Neuronal stem cell (in vitro differentiated cells): ENCODE measurements at regions not wholly inside any gene's neighbourhood (a gene's known extent, or its start where the extent isn't known, plus 50 kb on each side); places are given as distances from the start of the nearest gene placed in this dataset.

Source experiments
- DNase-seq: peaks from one replicate; pipeline ENCODE4 v3.0.0-alpha.2; 2013; ENCODE audit warnings: low spot score
- H2AFZ ChIP-seq: one replicate; pipeline ENCODE4 v1.6.1; 2013; ENCODE audit warnings: mild to moderate bottlenecking, low read length, inconsistent platforms
- H2AK5ac ChIP-seq: 2 replicates; pipeline ENCODE4 v1.6.1; 2013; ENCODE audit warnings: low read depth, mild to moderate bottlenecking, inconsistent platforms, low read length, moderate library complexity, mixed read lengths
- H2BK120ac ChIP-seq: 2 replicates; pipeline ENCODE4 v1.6.1; 2013; ENCODE audit warnings: low read depth, mild to moderate bottlenecking, inconsistent platforms, low read length, moderate library complexity, mixed read lengths
- H2BK12ac ChIP-seq: one replicate; pipeline ENCODE4 v1.6.1; 2013; ENCODE audit warnings: low read length, inconsistent platforms
- H2BK15ac ChIP-seq: 2 replicates; pipeline ENCODE4 v1.6.1; 2013; ENCODE audit warnings: mild to moderate bottlenecking, low read length, inconsistent platforms, mixed read lengths
- H2BK5ac ChIP-seq: one replicate; pipeline ENCODE4 v1.6.1; 2013; ENCODE audit warnings: inconsistent platforms, mild to moderate bottlenecking, low read length, moderate library complexity
- H3K14ac ChIP-seq: one replicate; pipeline ENCODE4 v1.6.1; 2013; ENCODE audit warnings: low read length, inconsistent platforms
- H3K18ac ChIP-seq: 2 replicates; pipeline ENCODE4 v1.6.1; 2013; ENCODE audit warnings: low read length, inconsistent platforms
- H3K23ac ChIP-seq: 2 replicates; pipeline ENCODE4 v1.6.1; 2013; ENCODE audit warnings: low read depth, mild to moderate bottlenecking, mixed read lengths, low read length, inconsistent platforms; ENCODE audit not compliant: poor library complexity
- H3K27ac ChIP-seq: replicated peaks from 3 replicates; pipeline ENCODE4 v1.5.1; 2013; ENCODE audit warnings: low read length, inconsistent platforms
- H3K27me3 ChIP-seq, 3 experiments: 2 replicates each; pipeline ENCODE4 v1.6.1; 2013; ENCODE audit warnings: low read length in 3 of 3, mild to moderate bottlenecking in 2 of 3, inconsistent platforms in 1 of 3, low read depth in 1 of 3, mixed read lengths in 1 of 3, moderate library complexity in 1 of 3; ENCODE audit not compliant: control insufficient read depth in 3 of 3, insufficient read depth in 3 of 3
- H3K36me3 ChIP-seq, 2 donors: replicated peaks in 1 of 2; 2 replicates each; pipeline ENCODE4 v1.6.1; 2013; ENCODE audit warnings: low read length in 2 of 2; ENCODE audit not compliant: control insufficient read depth in 2 of 2, insufficient read depth in 2 of 2
- H3K4ac ChIP-seq: 2 replicates; pipeline ENCODE4 v1.6.1; 2013; ENCODE audit warnings: inconsistent platforms, mild to moderate bottlenecking, low read length, moderate library complexity
- H3K4me1 ChIP-seq, 2 donors: 1 replicate in 1 of 2; 2 replicates in 1 of 2; pipeline ENCODE4 v1.6.1; 2013; ENCODE audit warnings: low read length in 2 of 2, low read depth in 1 of 2; ENCODE audit not compliant: control insufficient read depth in 2 of 2, insufficient read depth in 1 of 2
- H3K4me2 ChIP-seq: one replicate; pipeline ENCODE4 v1.6.1; 2013; ENCODE audit warnings: mild to moderate bottlenecking, low read length, inconsistent platforms; ENCODE audit not compliant: insufficient read depth, poor library complexity, severe bottlenecking
- H3K4me3 ChIP-seq, 2 donors: 2 replicates each; pipeline ENCODE4 v1.5.1; 2013; ENCODE audit warnings: low read length in 2 of 2, mild to moderate bottlenecking in 2 of 2, inconsistent platforms in 1 of 2, moderate library complexity in 1 of 2
- H3K79me1 ChIP-seq: one replicate; pipeline ENCODE4 v1.6.1; 2013; ENCODE audit warnings: low read depth, mild to moderate bottlenecking, inconsistent platforms, low read length, moderate library complexity
- H3K9ac ChIP-seq: one replicate; pipeline ENCODE4 v1.6.1; 2013; ENCODE audit warnings: mild to moderate bottlenecking, low read depth, low read length, inconsistent platforms; ENCODE audit not compliant: poor library complexity
- H3K9me3 ChIP-seq, 2 donors: replicated peaks in 1 of 2; 2 replicates each; pipeline versions ENCODE3 to v1.6.1; 2013; ENCODE audit warnings: low read length in 2 of 2, mild to moderate bottlenecking in 2 of 2, inconsistent platforms in 1 of 2, low read depth in 1 of 2, mixed read lengths in 1 of 2, moderate library complexity in 1 of 2; ENCODE audit not compliant: control insufficient read depth in 2 of 2, insufficient read depth in 1 of 2
- H4K8ac ChIP-seq: one replicate; pipeline ENCODE4 v1.6.1; 2013; ENCODE audit warnings: low read depth, mild to moderate bottlenecking, inconsistent platforms, low read length, moderate library complexity
- H4K91ac ChIP-seq: one replicate; pipeline ENCODE4 v1.6.1; 2013; ENCODE audit warnings: low read length, low read depth, mild to moderate bottlenecking, inconsistent platforms; ENCODE audit not compliant: poor library complexity
- whole genome bisulfite sequencing, 2 donors: extraction: QIAGEN DNeasy Blood & Tissue Kit; methylation state at CpG; one replicate each; pipeline ENCODE4 v1.1.7; 2013; ENCODE audit warnings: missing lambda C conversion rate in 2 of 2, mixed read lengths in 1 of 2; ENCODE audit not compliant: insufficient read length in 2 of 2, insufficient replicate concordance in 1 of 2; ENCODE audit errors: extremely low coverage in 2 of 2; 5-methylcytosine and 5-hydroxymethylcytosine counted together

- H3K79me1 ChIP-seq = no peaks in the 10 kb centered on the region
- H3K23ac ChIP-seq = no peak overlapping the region
- H3K18ac ChIP-seq = no peak overlapping the region
- H2BK120ac ChIP-seq = no peak overlapping the region
- H4K8ac ChIP-seq = no peak overlapping the region
- H2BK12ac ChIP-seq = no peak overlapping the region
- no peak overlapping the region for H4K91ac ChIP-seq
- H3K14ac ChIP-seq = no peak overlapping the region
- no peak overlapping the region for H3K4me3 ChIP-seq
- no peaks in the 10 kb centered on the region for H3K9me3 ChIP-seq
- no peak overlapping the region for H3K9ac ChIP-seq
- no peak overlapping the region for H3K4me2 ChIP-seq
- no peak overlapping the region for H3K27ac ChIP-seq
- no peaks in the 10 kb centered on the region for H3K36me3 ChIP-seq
- H2AK5ac ChIP-seq = no peak overlapping the region
- H3K4ac ChIP-seq = no peak overlapping the region
- no peak overlapping the region for H2BK5ac ChIP-seq
- WGBS, 2 donors = no CpG with 5 or more reads among the region's 4 CpGs
- H3K27me3 ChIP-seq = no peaks in the 10 kb centered on the region
- H3K4me1 ChIP-seq = no peaks in the 10 kb centered on the region
- H2AFZ ChIP-seq = no peak overlapping the region
- no peak for DNase-seq
- H2BK15ac ChIP-seq = no peak overlapping the region
These were observed 1643.0 kb downstream of the OTOL1 start for GRCh38 chr3:163139600-163139999.

GRCh38 chr3:163138258-163138657 is 1641.7 kb downstream of the OTOL1 start:
- H2AFZ ChIP-seq = no peak overlapping the region
- no peak overlapping the region for H2BK120ac ChIP-seq
- no peak overlapping the region for H3K18ac ChIP-seq
- H3K4me2 ChIP-seq = no peak overlapping the region
- no peak overlapping the region for H3K4me3 ChIP-seq
- H2AK5ac ChIP-seq = no peak overlapping the region
- H3K9me3 ChIP-seq = no peaks in the 10 kb centered on the region
- no peak overlapping the region for H3K27ac ChIP-seq
- H3K14ac ChIP-seq = no peak overlapping the region
- WGBS, 2 donors = no CpG with 5 or more reads among the region's 2 CpGs
- H3K9ac ChIP-seq = no peak overlapping the region
- no peak overlapping the region for H3K23ac ChIP-seq
- H3K27me3 ChIP-seq = no peaks in the 10 kb centered on the region
- H2BK15ac ChIP-seq = no peak overlapping the region
- no peak overlapping the region for H4K91ac ChIP-seq
- H4K8ac ChIP-seq = no peak overlapping the region
- DNase-seq = no peak
- no peaks in the 10 kb centered on the region for H3K36me3 ChIP-seq
- H3K79me1 ChIP-seq = no peaks in the 10 kb centered on the region
- no peak overlapping the region for H3K4ac ChIP-seq
- H2BK5ac ChIP-seq = no peak overlapping the region
- H2BK12ac ChIP-seq = no peak overlapping the region
- no peaks in the 10 kb centered on the region for H3K4me1 ChIP-seq

- DNase-seq = no peak
- WGBS, 2 donors = no CpG with 5 or more reads among the region's 5 CpGs
- Histone ChIP-seq H3K27ac (no peak overlapping the region), H2AFZ (peak overlapping the region; percentile 13), H3K14ac (peak overlapping the region; percentile 41), H2BK120ac (no peak overlapping the region), H2AK5ac (no peak overlapping the region), H4K8ac (no peak overlapping the region), H3K36me3 (no peaks in the 10 kb centered on the region), H2BK5ac (no peak overlapping the region), H2BK12ac (no peak overlapping the region), H3K4me2 (no peak overlapping the region), H4K91ac (no peak overlapping the region), H3K79me1 (no peaks in the 10 kb centered on the region), H3K27me3 (no peaks in the 10 kb centered on the region), H3K23ac (no peak overlapping the region), H3K9me3 (peaks cover 0 to 7% of the 10 kb centered on the region in 2 donors), H3K4ac (no peak overlapping the region), H3K4me1 (no peaks in the 10 kb centered on the region), H3K4me3 (no peak overlapping the region), H3K9ac (no peak overlapping the region), H3K18ac (peak overlapping the region; percentile 54), H2BK15ac (no peak overlapping the region)
These were observed 1635.5 kb downstream of the OTOL1 start for GRCh38 chr3:163132111-163132510.

GRCh38 chr3:163129287-163129686 is 1632.7 kb downstream of the OTOL1 start:
- Histone ChIP-seq H3K27me3 (no peaks in the 10 kb centered on the region), H4K8ac (no peak overlapping the region), H3K4me1 (no peaks in the 10 kb centered on the region), H3K23ac (no peak overlapping the region), H3K27ac (no peak overlapping the region), H3K36me3 (no peaks in the 10 kb centered on the region), H3K9ac (no peak overlapping the region), H2AFZ (no peak overlapping the region), H2BK120ac (no peak overlapping the region), H3K14ac (no peak overlapping the region), H2BK12ac (no peak overlapping the region), H3K18ac (no peak overlapping the region), H2BK15ac (no peak overlapping the region), H3K4me3 (no peak overlapping the region), H3K9me3 (peaks cover 7 to 23% of the 10 kb centered on the region in 2 donors), H2BK5ac (no peak overlapping the region), H2AK5ac (no peak overlapping the region), H3K79me1 (no peaks in the 10 kb centered on the region), H4K91ac (no peak overlapping the region), H3K4ac (no peak overlapping the region), H3K4me2 (no peak overlapping the region)
- no peak for DNase-seq
- no CpG with 5 or more reads among the region's 3 CpGs for WGBS, 2 donors
